Skeletal muscle satellite cell (primary cell): ENCODE measurements at regions not wholly inside any gene's neighbourhood (a gene's known extent, or its start where the extent isn't known, plus 50 kb on each side); places are given as distances from the start of the nearest gene placed in this dataset.

Experiments used
- H3K27me3 ChIP-seq: 2 replicates; pipeline ENCODE4 v1.7.0; 2013; ENCODE audit warnings: low read length; ENCODE audit not compliant: control insufficient read depth, insufficient read depth
- H3K36me3 ChIP-seq: 2 replicates; pipeline ENCODE4 v1.7.0; 2013; ENCODE audit warnings: mild to moderate bottlenecking, control low read depth, low read length; ENCODE audit not compliant: insufficient read depth
- H3K4me1 ChIP-seq: 2 replicates; pipeline ENCODE4 v1.7.0; 2013; ENCODE audit warnings: low read length; ENCODE audit not compliant: control insufficient read depth, insufficient read depth
- H3K4me2 ChIP-seq: 2 replicates; pipeline ENCODE4 v1.7.0; 2013; ENCODE audit warnings: mild to moderate bottlenecking, low read length
- H3K4me3 ChIP-seq: 2 replicates; pipeline ENCODE4 v1.7.0; 2013; ENCODE audit warnings: low read length
- H3K9ac ChIP-seq: 2 replicates; pipeline ENCODE4 v1.7.0; 2013; ENCODE audit warnings: mild to moderate bottlenecking, low read depth, low read length, moderate library complexity
- H3K9me3 ChIP-seq: replicated peaks from 2 replicates; pipeline ENCODE4 v1.7.0; 2013; ENCODE audit warnings: mild to moderate bottlenecking, control low read depth, low read length

- peaks cover 40% of the 10 kb centered on the region for H3K27me3 ChIP-seq
Observed at GRCh38 chr4:3826247-3827172, 60.3 kb downstream of the ADRA2C start.

DNA sequence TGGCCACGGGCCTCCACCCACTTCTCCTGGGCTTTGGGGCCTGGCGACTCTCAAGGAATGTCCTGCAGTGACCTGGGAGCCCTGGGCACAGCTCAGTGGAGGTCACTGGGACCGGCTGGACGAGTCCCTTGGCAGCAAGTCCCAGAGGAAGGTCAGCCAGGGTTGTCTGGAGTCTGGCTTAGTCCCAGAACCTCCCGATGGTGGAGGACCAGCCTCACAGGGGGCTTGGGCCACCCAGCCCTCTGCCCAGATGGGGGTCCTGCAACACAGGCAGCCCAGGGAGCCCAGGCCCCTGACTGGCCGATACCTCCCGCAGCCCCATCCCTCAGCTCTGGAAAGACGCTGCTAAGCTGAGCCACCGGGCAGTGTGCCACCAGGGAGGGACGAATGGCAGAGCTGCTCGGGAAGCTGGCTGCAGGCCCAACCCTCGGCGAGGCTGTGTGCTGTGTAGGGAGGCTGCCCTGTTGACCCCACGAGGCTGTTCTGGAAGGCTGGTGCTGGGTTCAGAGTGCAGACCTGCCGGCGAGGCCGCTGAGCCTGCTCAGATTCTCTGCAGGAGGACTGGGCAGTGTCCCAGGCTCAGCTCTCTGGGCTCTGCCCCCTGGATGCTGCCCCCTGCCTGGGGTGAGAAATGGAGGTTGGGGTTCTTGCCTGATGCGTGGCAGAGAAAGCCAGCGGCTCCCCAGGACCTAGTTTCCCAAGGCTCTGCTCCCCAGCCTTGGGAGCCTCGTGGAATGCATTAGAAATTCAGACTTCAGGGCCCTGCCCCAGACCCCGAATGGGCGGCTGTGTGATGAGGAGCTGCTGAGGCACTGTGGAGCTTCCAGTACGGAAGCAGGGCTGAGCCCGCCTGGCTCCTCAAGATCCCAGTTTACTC is 61.7 kb downstream of the ADRA2C start:
- H3K4me1 ChIP-seq: no peaks in the 10 kb centered on the region
- H3K9ac ChIP-seq: no peak overlapping the region
- no peaks in the 10 kb centered on the region for H3K36me3 ChIP-seq
- H3K9me3 ChIP-seq: no peaks in the 10 kb centered on the region
- no peak overlapping the region for H3K4me3 ChIP-seq
- peaks cover 40% of the 10 kb centered on the region for H3K27me3 ChIP-seq
- H3K4me2 ChIP-seq: no peak overlapping the region

More at GRCh38 chr4:3826247-3827172, 60.3 kb downstream of the ADRA2C start:
- Histone ChIP-seq H3K9me3 (no peaks in the 10 kb centered on the region), H3K4me2 (no peak overlapping the region), H3K36me3 (no peaks in the 10 kb centered on the region), H3K4me1 (no peaks in the 10 kb centered on the region), H3K4me3 (no peak overlapping the region), H3K9ac (no peak overlapping the region)

DNA sequence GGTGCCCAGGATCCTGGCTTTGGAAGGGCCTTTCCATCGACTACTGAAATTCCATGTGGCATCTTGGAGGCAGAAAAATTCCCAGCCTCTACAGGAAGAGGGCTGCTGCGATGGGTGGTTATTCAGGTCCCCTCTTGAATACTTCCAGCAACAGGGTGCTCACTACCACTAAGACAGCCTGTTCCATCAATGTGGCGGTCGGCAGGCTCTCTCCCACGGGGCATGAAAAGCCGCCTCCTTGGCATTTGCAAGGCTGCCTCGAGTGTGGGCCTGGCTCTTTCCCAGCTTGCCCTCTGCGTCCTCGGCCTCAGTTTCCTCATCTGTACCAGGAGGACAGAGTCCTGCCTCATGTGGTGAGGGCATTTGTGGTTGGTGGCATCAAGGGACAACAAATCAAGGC is 62.4 kb downstream of the ADRA2C start:
- H3K36me3 ChIP-seq: no peaks in the 10 kb centered on the region
- H3K4me1 ChIP-seq: no peaks in the 10 kb centered on the region
- no peak overlapping the region for H3K4me2 ChIP-seq
- H3K4me3 ChIP-seq: no peak overlapping the region
- H3K27me3 ChIP-seq: peaks cover 40% of the 10 kb centered on the region
- no peak overlapping the region for H3K9ac ChIP-seq
- H3K9me3 ChIP-seq: no peaks in the 10 kb centered on the region

- Histone ChIP-seq H3K9me3 (no peaks in the 10 kb centered on the region), H3K27me3 (peaks cover 46% of the 10 kb centered on the region), H3K4me2 (no peak overlapping the region), H3K9ac (no peak overlapping the region), H3K36me3 (no peaks in the 10 kb centered on the region), H3K4me3 (no peak overlapping the region), H3K4me1 (no peaks in the 10 kb centered on the region)
Observed at GRCh38 chr4:3829211-3829955, 63.2 kb downstream of the ADRA2C start.

DNA sequence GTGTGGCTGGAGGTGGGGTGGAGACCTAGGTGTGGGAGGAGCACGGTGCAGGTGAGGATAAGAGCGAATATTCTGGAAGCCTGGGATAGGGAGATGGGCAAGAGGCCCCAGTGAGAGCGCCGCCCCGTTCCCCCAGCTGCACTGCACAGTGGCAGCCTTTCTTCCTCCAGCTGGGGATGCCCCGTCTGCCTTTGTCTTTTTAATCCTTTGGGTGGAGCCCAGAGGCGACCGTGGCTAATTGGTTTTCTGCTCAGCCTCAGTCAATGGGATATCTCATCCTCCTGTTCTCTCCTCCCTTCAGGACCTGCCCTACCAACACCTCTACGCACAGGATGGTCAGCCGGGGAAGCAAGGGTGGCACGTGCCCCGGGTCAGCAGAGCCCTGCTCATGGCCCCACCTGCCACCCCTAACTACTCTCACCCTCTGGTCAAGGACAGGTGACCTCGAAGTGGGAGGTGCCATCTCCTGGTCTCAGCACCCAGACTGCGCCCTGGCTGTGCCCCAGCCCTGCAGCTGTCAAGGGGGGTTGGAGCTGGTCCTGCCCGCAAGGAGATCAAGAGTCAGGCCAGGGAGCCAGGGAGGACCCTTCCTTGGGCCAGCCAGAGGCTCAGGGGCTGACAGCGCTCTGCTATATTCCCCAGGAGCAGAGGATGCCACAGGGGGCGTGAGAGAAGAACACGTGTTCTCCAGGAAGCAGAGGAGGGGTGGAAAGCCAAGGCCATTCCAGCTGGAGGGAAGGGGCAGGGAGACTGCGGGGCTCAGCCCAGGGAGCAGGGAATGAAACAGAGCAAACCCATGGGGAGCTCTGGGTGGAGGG is 64.0 kb downstream of the ADRA2C start:
- H3K27me3 ChIP-seq: peaks cover 49% of the 10 kb centered on the region
- H3K4me2 ChIP-seq: no peak overlapping the region
- H3K4me1 ChIP-seq: no peaks in the 10 kb centered on the region
- no peaks in the 10 kb centered on the region for H3K9me3 ChIP-seq
- no peak overlapping the region for H3K9ac ChIP-seq
- no peaks in the 10 kb centered on the region for H3K36me3 ChIP-seq
- H3K4me3 ChIP-seq: no peak overlapping the region

DNA sequence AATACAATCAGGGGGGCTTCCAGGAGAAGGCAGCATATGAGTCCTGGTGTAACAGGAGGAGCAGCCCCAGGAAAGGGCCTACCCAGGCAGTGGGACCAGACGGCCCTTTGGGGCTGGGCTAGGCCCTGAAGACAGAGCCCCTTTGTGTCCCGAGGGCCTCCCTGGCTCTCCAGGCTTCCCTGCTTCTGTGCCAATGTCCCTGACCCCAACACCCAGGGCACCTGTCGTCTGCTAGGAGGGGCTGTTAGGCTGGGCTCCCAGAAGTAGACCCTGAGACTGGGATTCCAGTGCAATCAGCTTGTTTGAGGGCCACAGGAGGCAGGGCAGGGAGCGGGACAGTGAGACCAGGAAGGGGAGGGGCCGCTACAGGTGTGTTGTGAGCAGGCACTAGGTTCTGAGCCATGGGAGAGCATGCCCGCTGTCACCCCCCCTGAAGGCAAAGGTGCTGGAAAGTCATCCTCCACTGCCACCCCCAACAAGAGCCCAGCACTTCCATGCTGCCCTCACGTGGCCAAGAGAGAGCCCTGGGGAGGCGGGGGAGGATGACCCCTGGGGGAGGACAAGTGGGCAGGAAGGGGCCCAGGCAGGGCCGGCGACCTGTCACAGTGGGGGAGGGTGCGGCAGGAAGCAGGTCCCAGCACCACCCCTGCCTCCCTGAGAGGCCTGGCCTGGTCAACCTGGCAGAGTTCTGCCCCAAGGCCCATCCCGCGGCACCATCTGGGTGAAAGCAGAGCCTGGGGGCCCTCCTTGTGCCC is 64.8 kb downstream of the ADRA2C start:
- Histone ChIP-seq H3K4me1 (no peaks in the 10 kb centered on the region), H3K9ac (no peak overlapping the region), H3K27me3 (peaks cover 56% of the 10 kb centered on the region), H3K36me3 (no peaks in the 10 kb centered on the region), H3K4me2 (no peak overlapping the region), H3K9me3 (no peaks in the 10 kb centered on the region), H3K4me3 (no peak overlapping the region)

DNA sequence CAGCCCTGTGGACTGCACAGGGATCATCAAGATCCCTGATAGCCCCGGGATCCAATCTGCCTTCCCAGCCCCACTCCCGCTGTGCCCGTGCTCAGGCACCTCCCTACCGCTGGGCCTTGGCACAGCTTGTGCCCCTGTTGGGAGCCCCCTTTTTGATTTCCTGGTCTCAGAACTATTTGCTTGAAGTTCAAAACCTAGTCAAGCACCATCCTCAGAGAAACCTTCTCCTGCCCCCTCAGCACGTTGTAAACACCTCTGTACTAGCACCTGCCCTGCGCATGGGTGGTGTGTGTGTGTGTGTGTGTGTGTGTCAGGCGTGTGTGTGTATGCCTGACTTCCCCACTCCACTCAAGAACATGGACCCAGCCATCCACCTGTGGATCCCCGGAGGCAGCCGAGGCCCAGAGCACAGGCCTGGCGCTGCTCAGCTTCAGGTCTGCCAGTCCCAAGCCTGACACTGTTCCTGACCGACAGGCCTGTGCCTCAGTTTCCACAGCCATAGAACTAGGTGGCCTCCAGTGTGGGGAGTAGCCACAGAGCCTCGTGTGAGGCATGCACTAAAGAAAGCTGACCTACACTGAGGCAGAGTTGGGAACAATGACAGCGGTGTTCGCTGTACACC is 65.5 kb downstream of the ADRA2C start:
- Histone ChIP-seq H3K4me2 (no peak overlapping the region), H3K4me1 (no peaks in the 10 kb centered on the region), H3K36me3 (no peaks in the 10 kb centered on the region), H3K27me3 (peaks cover 56% of the 10 kb centered on the region), H3K4me3 (no peak overlapping the region), H3K9ac (no peak overlapping the region), H3K9me3 (no peaks in the 10 kb centered on the region)

GRCh38 chr4:3832536-3833220 is 66.5 kb downstream of the ADRA2C start:
- no peak overlapping the region for H3K9ac ChIP-seq
- H3K4me1 ChIP-seq: no peaks in the 10 kb centered on the region
- no peak overlapping the region for H3K4me2 ChIP-seq
- no peaks in the 10 kb centered on the region for H3K9me3 ChIP-seq
- H3K4me3 ChIP-seq: no peak overlapping the region
- peaks cover 51% of the 10 kb centered on the region for H3K27me3 ChIP-seq
- H3K36me3 ChIP-seq: no peaks in the 10 kb centered on the region

DNA sequence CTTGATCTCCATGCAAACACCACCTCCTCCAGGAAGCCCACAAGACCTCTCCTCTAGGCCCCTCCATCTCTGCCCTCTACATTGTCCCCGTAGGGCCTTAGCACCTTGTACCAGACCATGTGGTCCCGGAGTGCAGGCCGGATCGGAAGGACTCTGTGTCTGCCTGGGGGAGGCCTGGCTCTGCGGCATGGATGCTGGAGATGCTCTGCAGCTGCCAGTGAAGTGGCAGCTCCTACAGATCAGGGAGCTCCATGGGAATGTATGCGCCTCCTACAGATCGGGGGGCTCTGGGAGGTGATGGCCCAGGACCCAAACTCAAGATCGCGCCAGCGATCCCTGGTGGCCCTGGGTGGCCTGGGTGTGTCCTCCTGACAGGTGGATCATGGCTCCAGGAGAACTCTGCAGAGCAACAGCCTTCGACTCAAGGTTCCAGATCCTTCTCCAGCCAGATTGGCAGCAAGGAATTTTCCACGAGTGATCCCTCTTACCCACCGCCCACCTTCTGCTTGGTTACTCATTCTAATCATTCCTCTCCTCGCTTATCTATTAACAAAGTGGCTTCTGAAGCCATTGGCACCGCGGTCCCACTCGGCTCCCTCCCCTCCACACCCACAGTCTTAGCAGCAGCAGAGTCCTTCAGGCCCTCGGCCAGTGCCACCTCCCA is 67.3 kb downstream of the ADRA2C start:
- Histone ChIP-seq H3K4me2 (no peak overlapping the region), H3K36me3 (no peaks in the 10 kb centered on the region), H3K9ac (no peak overlapping the region), H3K4me1 (no peaks in the 10 kb centered on the region), H3K27me3 (peaks cover 48% of the 10 kb centered on the region), H3K4me3 (no peak overlapping the region), H3K9me3 (no peaks in the 10 kb centered on the region)
